ENCODE measurements at regions not wholly inside any gene's neighbourhood (a gene's known extent, or its start where the extent isn't known, plus 50 kb on each side); places are given as distances from the start of the nearest gene placed in this dataset.

DNA sequence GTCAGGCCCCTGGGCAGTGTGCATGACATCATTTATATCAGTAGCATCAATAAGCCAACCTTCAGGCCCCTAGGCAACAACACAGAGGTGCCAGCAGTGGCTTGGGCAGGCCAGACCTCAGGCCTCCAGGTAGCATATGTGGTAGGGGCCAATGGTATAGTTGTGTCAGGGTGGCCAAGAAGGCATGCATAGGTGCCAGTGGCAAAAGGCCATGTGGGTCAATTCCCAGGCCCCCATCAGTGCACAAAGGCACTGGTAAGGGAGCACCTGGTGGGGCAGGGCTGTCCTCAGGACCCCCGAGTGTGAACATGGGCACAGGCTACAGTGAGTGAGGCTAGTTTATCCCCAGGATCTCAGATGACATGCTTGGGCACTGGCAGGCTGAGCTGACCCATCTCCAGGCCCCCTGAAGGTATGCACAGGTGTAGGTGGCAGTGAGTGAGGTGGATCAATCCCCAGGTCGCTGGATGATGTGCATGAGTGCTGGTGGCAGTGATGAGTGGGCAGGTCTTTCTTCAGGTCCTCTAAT, 244.1 kb upstream of the ZNF385D start:
- TF ChIP-seq EZH2 (IDR thresholded peaks at IDR 0.05; ENCODE audit: borderline replicate concordance, low read depth, low read length, severe bottlenecking): no peak
- TF ChIP-seq, protein P1, sequence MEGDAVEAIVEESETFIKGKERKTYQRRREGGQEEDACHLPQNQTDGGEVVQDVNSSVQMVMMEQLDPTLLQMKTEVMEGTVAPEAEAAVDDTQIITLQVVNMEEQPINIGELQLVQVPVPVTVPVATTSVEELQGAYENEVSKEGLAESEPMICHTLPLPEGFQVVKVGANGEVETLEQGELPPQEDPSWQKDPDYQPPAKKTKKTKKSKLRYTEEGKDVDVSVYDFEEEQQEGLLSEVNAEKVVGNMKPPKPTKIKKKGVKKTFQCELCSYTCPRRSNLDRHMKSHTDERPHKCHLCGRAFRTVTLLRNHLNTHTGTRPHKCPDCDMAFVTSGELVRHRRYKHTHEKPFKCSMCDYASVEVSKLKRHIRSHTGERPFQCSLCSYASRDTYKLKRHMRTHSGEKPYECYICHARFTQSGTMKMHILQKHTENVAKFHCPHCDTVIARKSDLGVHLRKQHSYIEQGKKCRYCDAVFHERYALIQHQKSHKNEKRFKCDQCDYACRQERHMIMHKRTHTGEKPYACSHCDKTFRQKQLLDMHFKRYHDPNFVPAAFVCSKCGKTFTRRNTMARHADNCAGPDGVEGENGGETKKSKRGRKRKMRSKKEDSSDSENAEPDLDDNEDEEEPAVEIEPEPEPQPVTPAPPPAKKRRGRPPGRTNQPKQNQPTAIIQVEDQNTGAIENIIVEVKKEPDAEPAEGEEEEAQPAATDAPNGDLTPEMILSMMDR (IDR thresholded peaks at IDR 0.05; ENCODE audit: borderline replicate concordance, extremely low read depth, low read length, poor library complexity, severe bottlenecking): no peak

Data from DND-41 (cell line).